Endothelial cell of umbilical vein (primary cell): ENCODE measurements at regions not wholly inside any gene's neighbourhood (a gene's known extent, or its start where the extent isn't known, plus 50 kb on each side); places are given as distances from the start of the nearest gene placed in this dataset.

Experiments used
- BruUV-seq: library from RNA; stranded (reverse); fragments of 400-500 nt; replicated peaks from 2 replicates; lab custom pipeline; 2021; lab: Mats Ljungman, UMichigan
- CTCF ChIA-PET: fragments of 300-600, 350-600 bp; sonication (Branson Sonifier 250); formaldehyde crosslinking; loops from one replicate; lab custom pipeline; 2021; ENCODE audit warnings: antibody characterized with exemption, inconsistent platforms; lab: Charles Lee
- POLR2A ChIA-PET: fragments of 300-600, 350-600 bp; sonication (Branson Sonifier 250); formaldehyde crosslinking; loops from one replicate; lab custom pipeline; 2021; ENCODE audit warnings: antibody characterized with exemption, inconsistent platforms; lab: Charles Lee
- DNase-seq: peaks from one replicate; pipeline ENCODE4 v3.0.0-alpha.2; 2011; ENCODE audit warnings: low read depth, low spot score
- FAIRE-seq: peaks from 2 replicates; lab custom pipeline; 2011; peaks lifted over from hg19 to GRCh38; lab: Jason Lieb, UNC
- H2AFZ ChIP-seq: 2 replicates; pipeline ENCODE4 v1.6.0; 2012; ENCODE audit warnings: low read depth, low read length, control low read depth, inconsistent platforms
- H3K27ac ChIP-seq: 2 replicates; pipeline ENCODE4 v1.5.1; 2011; ENCODE audit warnings: low read depth, mild to moderate bottlenecking, control low read depth, low read length, moderate library complexity; ENCODE audit not compliant: insufficient read depth
- H3K27me3 ChIP-seq, 2 experiments: 2 replicates each; pipeline versions ENCODE4 v1.6.0 to v1.6.1; 2011; ENCODE audit warnings: low read length in 2 of 2, mixed read lengths in 1 of 2; ENCODE audit not compliant: control insufficient read depth in 2 of 2, insufficient read depth in 2 of 2
- H3K36me3 ChIP-seq, 2 experiments: 2 replicates in 1 of 2; 3 replicates in 1 of 2; pipeline ENCODE4 v1.5.1; 2011; ENCODE audit warnings: low read length in 2 of 2, mild to moderate bottlenecking in 1 of 2, moderate library complexity in 1 of 2; ENCODE audit not compliant: control insufficient read depth in 2 of 2, insufficient read depth in 2 of 2; ENCODE audit errors: extremely low read depth in 1 of 2
- H3K4me1 ChIP-seq: 3 replicates; pipeline ENCODE4 v1.5.1; 2011; ENCODE audit warnings: mild to moderate bottlenecking, low read length; ENCODE audit not compliant: control insufficient read depth, insufficient read depth; ENCODE audit errors: extremely low read depth
- H3K4me2 ChIP-seq: 2 replicates; pipeline ENCODE4 v1.6.1; 2011; ENCODE audit warnings: low read length, control low read depth, mixed read lengths; ENCODE audit not compliant: insufficient read depth
- H3K4me3 ChIP-seq, 3 experiments: fragments of 200-600 bp in 1 of 3; sonication (generic), shearing (Covaris generic) in 1 of 3; replicated peaks in 1 of 3; 2 replicates each; pipeline ENCODE4 v1.5.1; 2011 to 2016; ENCODE audit warnings: control low read depth in 3 of 3, low read length in 3 of 3, mild to moderate bottlenecking in 2 of 3, inconsistent platforms in 1 of 3, low read depth in 1 of 3, moderate library complexity in 1 of 3; ENCODE audit not compliant: insufficient read depth in 1 of 3
- H3K79me2 ChIP-seq: 2 replicates; pipeline ENCODE4 v1.6.0; 2012; ENCODE audit warnings: low read length, inconsistent platforms; ENCODE audit not compliant: control insufficient read depth, insufficient read depth
- H3K9ac ChIP-seq: replicated peaks from 2 replicates; pipeline ENCODE3; 2011; ENCODE audit warnings: low read length, control low read depth; ENCODE audit not compliant: insufficient read depth; ENCODE audit errors: extremely low read depth
- H3K9me1 ChIP-seq: replicated peaks from 3 replicates; pipeline ENCODE4 v1.6.0; 2011; ENCODE audit warnings: mild to moderate bottlenecking, low read length; ENCODE audit not compliant: control insufficient read depth, insufficient read depth; ENCODE audit errors: extremely low read depth
- H3K9me3 ChIP-seq: replicated peaks from 2 replicates; pipeline ENCODE4 v1.5.1; 2012; ENCODE audit warnings: low read length, inconsistent platforms; ENCODE audit not compliant: control insufficient read depth, insufficient read depth
- H4K20me1 ChIP-seq: replicated peaks from 2 replicates; pipeline ENCODE3; 2011; ENCODE audit warnings: mild to moderate bottlenecking, low read length; ENCODE audit not compliant: control insufficient read depth, insufficient read depth; ENCODE audit errors: extremely low read depth
- EZH2 ChIP-seq: IDR thresholded peaks from 2 replicates; pipeline ENCODE4 v1.6.1; 2012; ENCODE audit warnings: borderline replicate concordance, low read depth, mild to moderate bottlenecking, moderate library complexity, low read length, inconsistent platforms; ENCODE audit not compliant: severe bottlenecking
- FOS ChIP-seq: IDR thresholded peaks from 2 replicates; pipeline ENCODE4 v1.6.1; 2011; ENCODE audit warnings: mild to moderate bottlenecking, low read length, moderate library complexity, borderline replicate concordance; ENCODE audit not compliant: insufficient read depth
- GATA2 ChIP-seq: IDR thresholded peaks from 2 replicates; pipeline ENCODE4 v1.7.0; 2011; ENCODE audit warnings: low read depth, mild to moderate bottlenecking, moderate library complexity, mixed read lengths, low read length; ENCODE audit not compliant: insufficient read length, insufficient read depth
- JUN ChIP-seq: IDR thresholded peaks from 2 replicates; pipeline ENCODE4 v1.6.1; 2011; ENCODE audit warnings: borderline replicate concordance, low read depth; ENCODE audit not compliant: insufficient read length, insufficient read depth
- MYC ChIP-seq: IDR thresholded peaks from one replicate; pipeline ENCODE4 v1.6.1; 2011; ENCODE audit warnings: mild to moderate bottlenecking, low read depth, low read length
- POLR2A ChIP-seq: IDR thresholded peaks from 2 replicates; pipeline ENCODE4 v1.6.1; 2012; ENCODE audit warnings: low read depth, mild to moderate bottlenecking, control low read depth, low read length
- POLR2AphosphoS5 ChIP-seq: IDR thresholded peaks from 2 replicates; pipeline ENCODE4 v1.6.1; 2012; ENCODE audit warnings: low read depth, mild to moderate bottlenecking, control low read depth, low read length, moderate library complexity; ENCODE audit not compliant: insufficient read depth
- dilution Hi-C: fragments of 300-500 bp; cut with MboI; formaldehyde crosslinking; loops from one replicate; pipeline ENCODE4 v1.15.0; 2019; ENCODE audit warnings: low sequenced_read_pairs; ENCODE audit not compliant: extremely low pct_ligation_motif_present
- intact Hi-C: fragments of 100-400 bp; cut with micrococcal nuclease; formaldehyde crosslinking; loops from one replicate; pipeline ENCODE4 v1.10.0; 2022
- TF ChIP-seq, protein P1 (sequence below): IDR thresholded peaks from 2 replicates; pipeline ENCODE4 v1.6.1; 2011; ENCODE audit not compliant: insufficient read depth, insufficient read length
- TF ChIP-seq, protein P2 (sequence below), 2 donors: IDR thresholded peaks; 1 replicate in 1 of 2; 2 replicates in 1 of 2; pipeline ENCODE4 v1.5.1; 2011; ENCODE audit warnings: low read length in 2 of 2, mild to moderate bottlenecking in 2 of 2, moderate library complexity in 2 of 2, control low read depth in 1 of 2, inconsistent platforms in 1 of 2, low read depth in 1 of 2; ENCODE audit not compliant: insufficient read depth in 1 of 2; ENCODE audit errors: extremely low read depth in 1 of 2

- H4K20me1 ChIP-seq, result no peaks in the 10 kb centered on the region
- TF ChIP-seq, protein P1, sequence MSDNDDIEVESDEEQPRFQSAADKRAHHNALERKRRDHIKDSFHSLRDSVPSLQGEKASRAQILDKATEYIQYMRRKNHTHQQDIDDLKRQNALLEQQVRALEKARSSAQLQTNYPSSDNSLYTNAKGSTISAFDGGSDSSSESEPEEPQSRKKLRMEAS, result no peak
- TF ChIP-seq JUN (no peak), MYC (no peak), GATA2 (no peak), POLR2AphosphoS5 (no peak), FOS (no peak), EZH2 (no peak), POLR2A (no peak)
- TF ChIP-seq, protein P2, sequence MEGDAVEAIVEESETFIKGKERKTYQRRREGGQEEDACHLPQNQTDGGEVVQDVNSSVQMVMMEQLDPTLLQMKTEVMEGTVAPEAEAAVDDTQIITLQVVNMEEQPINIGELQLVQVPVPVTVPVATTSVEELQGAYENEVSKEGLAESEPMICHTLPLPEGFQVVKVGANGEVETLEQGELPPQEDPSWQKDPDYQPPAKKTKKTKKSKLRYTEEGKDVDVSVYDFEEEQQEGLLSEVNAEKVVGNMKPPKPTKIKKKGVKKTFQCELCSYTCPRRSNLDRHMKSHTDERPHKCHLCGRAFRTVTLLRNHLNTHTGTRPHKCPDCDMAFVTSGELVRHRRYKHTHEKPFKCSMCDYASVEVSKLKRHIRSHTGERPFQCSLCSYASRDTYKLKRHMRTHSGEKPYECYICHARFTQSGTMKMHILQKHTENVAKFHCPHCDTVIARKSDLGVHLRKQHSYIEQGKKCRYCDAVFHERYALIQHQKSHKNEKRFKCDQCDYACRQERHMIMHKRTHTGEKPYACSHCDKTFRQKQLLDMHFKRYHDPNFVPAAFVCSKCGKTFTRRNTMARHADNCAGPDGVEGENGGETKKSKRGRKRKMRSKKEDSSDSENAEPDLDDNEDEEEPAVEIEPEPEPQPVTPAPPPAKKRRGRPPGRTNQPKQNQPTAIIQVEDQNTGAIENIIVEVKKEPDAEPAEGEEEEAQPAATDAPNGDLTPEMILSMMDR (IDR thresholded peaks at IDR 0.05; ENCODE audit: extremely low read depth in 1 of 2, insufficient read depth in 1 of 2, low read depth in 1 of 2, low read length in 2 of 2), result no peak
- H2AFZ ChIP-seq, result no peak overlapping the region
- POLR2A ChIA-PET, result no interaction called here
- BruUV-seq, result no TSS peak
- H3K79me2 ChIP-seq, result no peaks in the 10 kb centered on the region
- H3K9me1 ChIP-seq, result no peaks in the 10 kb centered on the region
- no peak overlapping the region for H3K4me2 ChIP-seq
- FAIRE-seq, result no peak
- H3K9me3 ChIP-seq, result no peaks in the 10 kb centered on the region
- no peak overlapping the region for H3K9ac ChIP-seq
- no peaks in the 10 kb centered on the region for H3K4me1 ChIP-seq
- dilution Hi-C loops (no loop called here), intact Hi-C loops (no loop called here)
- CTCF ChIA-PET, result no interaction called here
- H3K4me3 ChIP-seq, result no peak overlapping the region
- DNase-seq, result peak; percentile 86
- no peak overlapping the region for H3K27ac ChIP-seq
- H3K36me3 ChIP-seq, result no peaks in the 10 kb centered on the region
- no peaks in the 10 kb centered on the region for H3K27me3 ChIP-seq
Observed at GRCh38 chr2:145626301-145626700, 1106.4 kb upstream of the ZEB2 start.
